K562 (cell line): ENCODE measurements at regions not wholly inside any gene's neighbourhood (a gene's known extent, or its start where the extent isn't known, plus 50 kb on each side); places are given as distances from the start of the nearest gene placed in this dataset.

Source experiments
- CTCF ChIP-seq, 3 experiments: IDR thresholded peaks in 2 of 3; conservative IDR thresholded peaks in 1 of 3; 2 replicates each; pipeline ENCODE4 v1.5.1; 2011 to 2012; ENCODE audit warnings: low read length in 3 of 3, mild to moderate bottlenecking in 3 of 3, control low read depth in 2 of 3, improper control_type of control experiment in 1 of 3, inconsistent platforms in 1 of 3, low read depth in 1 of 3, mixed read lengths in 1 of 3, moderate library complexity in 1 of 3; ENCODE audit not compliant: insufficient read depth in 2 of 3
- HNRNPLL ChIP-seq: fragments of 200-400 bp; formaldehyde crosslinking; IDR thresholded peaks from 2 replicates; pipeline ENCODE4 v1.6.1; 2017; ENCODE audit warnings: low read length, low read depth, mild to moderate bottlenecking; ENCODE audit not compliant: poor library complexity, severe bottlenecking
- SREBF2 ChIP-seq: sonication (generic); formaldehyde crosslinking; IDR thresholded peaks from 2 replicates; pipeline ENCODE4 v1.4.0; 2020; ENCODE audit warnings: mild to moderate bottlenecking, missing genetic modification reagents
- ZKSCAN8 ChIP-seq: fragments of 200-800 bp; sonication (Bioruptor generic); IDR thresholded peaks from 2 replicates; pipeline ENCODE4 v1.6.1; 2016; ENCODE audit warnings: missing genetic modification characterization, missing compliant biosample characterization
- ZNF436 ChIP-seq: fragments of 250-450, 450-650 bp; sonication (Bioruptor Pico); formaldehyde crosslinking; IDR thresholded peaks from 2 replicates; pipeline ENCODE4 v1.7.0; 2020; ENCODE audit warnings: mild to moderate bottlenecking
- ZNF75A ChIP-seq: fragments of 450-650 bp; formaldehyde crosslinking; IDR thresholded peaks from 2 replicates; pipeline ENCODE4 v1.4.0; 2020; ENCODE audit warnings: mild to moderate bottlenecking

- TF ChIP-seq ZKSCAN8 (CRISPR knock-in tag) (no peak), HNRNPLL (no peak), ZNF75A (CRISPR knock-in tag) (no peak), CTCF (IDR thresholded peaks at IDR 0.05 in 2 of 3, conservative IDR thresholded peaks at IDR 0.05 in 1 of 3; ENCODE audit: insufficient read depth in 2 of 3, low read depth in 1 of 3, low read length in 3 of 3) (no peak), SREBF2 (CRISPR knock-in tag) (no peak), ZNF436 (CRISPR knock-in tag) (no peak)
Observed at GRCh38 chrX:2578864-2579263, 78.1 kb upstream of the DHRSX start.
